GM12878 (cell line): ENCODE measurements at regions not wholly inside any gene's neighbourhood (a gene's known extent, or its start where the extent isn't known, plus 50 kb on each side); places are given as distances from the start of the nearest gene placed in this dataset.

Source experiments
- GATAD2B ChIP-seq: fragments of 450-650 bp; conservative IDR thresholded peaks from 2 replicates; pipeline ENCODE4 v1.6.1; 2017; ENCODE audit warnings: low read depth, mild to moderate bottlenecking, moderate library complexity
- MTA2 ChIP-seq: fragments of 450-650 bp; IDR thresholded peaks from 2 replicates; pipeline ENCODE4 v1.6.1; 2016; ENCODE audit warnings: low read depth, mild to moderate bottlenecking, moderate library complexity
- MTA3 ChIP-seq: IDR thresholded peaks from 2 replicates; pipeline ENCODE4 v1.6.1; 2012; ENCODE audit warnings: low read length, inconsistent platforms, borderline replicate concordance
- RAD21 ChIP-seq: IDR thresholded peaks from 2 replicates; pipeline ENCODE4 v1.6.1; 2011; ENCODE audit warnings: mild to moderate bottlenecking, low read depth, low read length, moderate library complexity; ENCODE audit not compliant: insufficient read depth
- SIN3A ChIP-seq: IDR thresholded peaks from 2 replicates; pipeline ENCODE4 v1.6.1; 2012; ENCODE audit warnings: low read depth, low read length, improper control_type of control experiment
- SMC3 ChIP-seq: IDR thresholded peaks from 2 replicates; pipeline ENCODE4 v1.6.1; 2011; ENCODE audit warnings: low read length, improper control_type of control experiment, borderline replicate concordance

GRCh38 chr6:74731204-74731603 lies 474.6 kb downstream of the COL12A1 start:
- TF ChIP-seq GATAD2B (no peak), SMC3 (no peak), MTA3 (no peak), MTA2 (no peak), RAD21 (no peak), SIN3A (no peak)
